ENCODE measurements at regions not wholly inside any gene's neighbourhood (a gene's known extent, or its start where the extent isn't known, plus 50 kb on each side); places are given as distances from the start of the nearest gene placed in this dataset.

GRCh38 chr16:80489173-80489572 lies 51.6 kb upstream of the DYNLRB2 start:
- no peak for DNase-seq

GRCh38 chr16:80488167-80488566 lies 52.6 kb upstream of the DYNLRB2 start:
- no peak for DNase-seq

GRCh38 chr16:80480664-80481063 lies 60.1 kb upstream of the DYNLRB2 start:
- no peak for DNase-seq

GRCh38 chr16:80477838-80478237 lies 63.0 kb upstream of the DYNLRB2 start:
- no peak for DNase-seq

GRCh38 chr16:80468029-80468428 lies 72.8 kb upstream of the DYNLRB2 start:
- DNase-seq = no peak

- DNase-seq = peak; percentile 18
Observed at GRCh38 chr16:80466024-80466987, 74.5 kb upstream of the DYNLRB2 start.

- DNase-seq = no peak
Observed at GRCh38 chr16:80463751-80464495, 76.9 kb upstream of the DYNLRB2 start.

- DNase-seq = no peak
Observed at GRCh38 chr16:80463326-80463725, 77.5 kb upstream of the DYNLRB2 start.

GRCh38 chr16:80462917-80463316 lies 77.9 kb upstream of the DYNLRB2 start:
- no peak for DNase-seq

GRCh38 chr16:80460988-80461387 lies 79.8 kb upstream of the DYNLRB2 start:
- no peak for DNase-seq

GRCh38 chr16:80459966-80460365 lies 80.8 kb upstream of the DYNLRB2 start:
- no peak for DNase-seq

- DNase-seq = no peak
Observed at GRCh38 chr16:80459331-80459777, 81.4 kb upstream of the DYNLRB2 start.

- DNase-seq = no peak
Observed at GRCh38 chr16:80457871-80458270, 82.9 kb upstream of the DYNLRB2 start.

- no peak for DNase-seq
Observed at GRCh38 chr16:80454802-80455201, 86.0 kb upstream of the DYNLRB2 start.

- DNase-seq = no peak
Observed at GRCh38 chr16:80449392-80449791, 91.4 kb upstream of the DYNLRB2 start.

GRCh38 chr16:80447241-80447640 lies 93.6 kb upstream of the DYNLRB2 start:
- DNase-seq = no peak

- DNase-seq = no peak
Observed at GRCh38 chr16:80442779-80443178, 98.0 kb upstream of the DYNLRB2 start.

- DNase-seq = no peak
Observed at GRCh38 chr16:80441935-80442334, 98.9 kb upstream of the DYNLRB2 start.

- DNase-seq = no peak
Observed at GRCh38 chr16:80440667-80441066, 100.1 kb upstream of the DYNLRB2 start.

GRCh38 chr16:80437707-80438106 lies 103.1 kb upstream of the DYNLRB2 start:
- no peak for DNase-seq

- no peak for DNase-seq
Observed at GRCh38 chr16:80436510-80436909, 104.3 kb upstream of the DYNLRB2 start.

- no peak for DNase-seq
Observed at GRCh38 chr16:80433623-80434022, 107.2 kb upstream of the DYNLRB2 start.

- DNase-seq = no peak
Observed at GRCh38 chr16:80427795-80428194, 113.0 kb upstream of the DYNLRB2 start.

Data from activated T-cell treated with anti-CD3 and anti-CD28 coated beads for 4 hours (primary cell).